ENCODE measurements at regions not wholly inside any gene's neighbourhood (a gene's known extent, or its start where the extent isn't known, plus 50 kb on each side); places are given as distances from the start of the nearest gene placed in this dataset.

DNA sequence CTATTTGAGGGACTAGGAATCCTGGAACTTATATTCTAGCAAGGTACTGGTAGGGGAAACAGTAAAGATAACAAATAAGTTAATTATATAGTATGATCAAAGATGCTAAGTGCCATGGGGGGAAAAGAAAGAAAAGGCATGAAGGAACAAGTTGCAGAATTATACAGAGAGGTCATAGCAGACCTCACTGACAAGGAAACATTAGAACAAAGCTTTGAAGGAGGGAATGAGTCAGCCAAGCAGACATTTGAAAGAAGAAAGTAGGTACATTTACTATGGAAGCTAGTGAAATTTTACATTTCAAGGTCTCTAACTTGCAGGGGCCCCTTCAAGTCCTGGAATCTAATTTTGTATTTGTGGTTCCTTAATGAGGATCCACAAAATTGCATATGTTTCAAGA lies 57.2 kb upstream of the TIPARP start:
- TF ChIP-seq CTCF (IDR thresholded peaks at IDR 0.05) (no peak), POLR2A (IDR thresholded peaks at IDR 0.05) (no peak)
